Left lung (tissue), 4 donors: ENCODE measurements at regions not wholly inside any gene's neighbourhood (a gene's known extent, or its start where the extent isn't known, plus 50 kb on each side); places are given as distances from the start of the nearest gene placed in this dataset.

ENCODE experiments used
- ATAC-seq: fragments of 200-7000 bp; cut with Tn5 transposase; one replicate; pipeline ENCODE4 v1.9.1; 2020; ENCODE audit warnings: moderate library complexity
- DNase-seq, 4 donors: peaks; one replicate each; pipeline ENCODE4 v3.0.0-alpha.2; 2013 to 2020
- H3K27ac ChIP-seq, 2 donors: fragments of 200-600 bp; sonication (generic) in 1 of 2; one replicate each; pipeline versions ENCODE4 v1.5.0 to v1.8.0; 2020 to 2021
- H3K27me3 ChIP-seq, 2 donors: fragments of 200-600 bp; sonication (generic) in 1 of 2; one replicate each; pipeline versions ENCODE4 v1.5.0 to v1.8.0; 2020 to 2021
- H3K36me3 ChIP-seq, 2 donors: fragments of 200-600 bp; sonication (generic) in 1 of 2; one replicate each; pipeline versions ENCODE4 v1.5.0 to v1.8.0; 2020 to 2021
- H3K4me1 ChIP-seq, 2 donors: fragments of 200-600 bp; one replicate each; pipeline ENCODE4 v1.8.0; 2021
- H3K4me3 ChIP-seq, 2 donors: fragments of 200-600 bp; sonication (generic) in 1 of 2; one replicate each; pipeline versions ENCODE4 v1.5.0 to v1.8.0; 2020 to 2021; ENCODE audit warnings: mild to moderate bottlenecking in 1 of 2
- H3K9me3 ChIP-seq, 2 donors: fragments of 200-600 bp; sonication (generic) in 1 of 2; one replicate each; pipeline versions ENCODE4 v1.5.0 to v1.8.0; 2020 to 2021
- CTCF ChIP-seq, 2 donors: fragments of 200-600 bp; sonication (generic) in 1 of 2; IDR thresholded peaks; one replicate each; pipeline versions ENCODE4 v1.5.0 to v1.8.0; 2021; ENCODE audit warnings: antibody characterized with exemption in 2 of 2
- intact Hi-C, 2 donors: fragments of 100-400 bp; cut with DNase I; formaldehyde crosslinking; loops; one replicate each; pipeline versions ENCODE4 v1.11.2 to v1.14.2; 2022
- donor health status: DM: no; HTN: yes; CAD: no.
- donor health status: DM: no; HTN: no; CAD: no.

DNA sequence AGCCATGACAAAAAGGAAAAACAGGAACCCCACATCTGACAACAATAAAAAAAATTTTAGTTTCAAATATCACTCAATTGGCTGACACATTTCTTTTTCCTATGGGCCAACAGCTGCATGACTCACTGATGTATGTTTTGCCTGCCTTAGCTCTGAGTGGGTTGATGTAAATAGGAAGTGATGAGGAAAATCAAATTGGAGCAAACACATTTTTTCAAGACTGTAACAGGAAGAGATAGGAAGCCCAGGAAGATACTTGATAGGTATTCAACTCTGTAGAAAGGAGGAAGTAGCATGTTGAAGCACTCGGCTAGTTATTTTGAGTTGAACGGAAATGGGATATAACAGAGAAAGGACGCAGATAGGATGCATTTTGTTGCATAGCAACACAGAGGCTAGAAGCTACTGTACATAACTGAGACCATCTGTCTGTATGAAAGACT, 168.0 kb upstream of the NR5A2 start:
- ATAC-seq, result peak; percentile 73
- Histone ChIP-seq H3K4me1 (peaks cover 0 to 35% of the 10 kb centered on the region in 2 donors), H3K27ac (peak overlapping the region in 1 of 2 donors; percentile 85), H3K36me3 (no peaks in the 10 kb centered on the region), H3K4me3 (no peak overlapping the region), H3K27me3 (no peaks in the 10 kb centered on the region), H3K9me3 (no peaks in the 10 kb centered on the region)
- peak in 2 of 4 donors; percentile 17 to 28 for DNase-seq
- TF ChIP-seq CTCF (IDR thresholded peaks at IDR 0.05), result no peak
- intact Hi-C loops, result no loop called here

GRCh38 chr1:199861020-199861795, 166.3 kb upstream of the NR5A2 start:
- TF ChIP-seq CTCF (IDR thresholded peaks at IDR 0.05), result no peak
- intact Hi-C loops, result no loop called here
- Histone ChIP-seq H3K4me3 (no peak overlapping the region), H3K27me3 (no peaks in the 10 kb centered on the region), H3K9me3 (no peaks in the 10 kb centered on the region), H3K4me1 (peaks cover 0 to 38% of the 10 kb centered on the region in 2 donors), H3K36me3 (no peaks in the 10 kb centered on the region), H3K27ac (no peak overlapping the region)
- no peak for DNase-seq
- ATAC-seq, result no peak

DNA sequence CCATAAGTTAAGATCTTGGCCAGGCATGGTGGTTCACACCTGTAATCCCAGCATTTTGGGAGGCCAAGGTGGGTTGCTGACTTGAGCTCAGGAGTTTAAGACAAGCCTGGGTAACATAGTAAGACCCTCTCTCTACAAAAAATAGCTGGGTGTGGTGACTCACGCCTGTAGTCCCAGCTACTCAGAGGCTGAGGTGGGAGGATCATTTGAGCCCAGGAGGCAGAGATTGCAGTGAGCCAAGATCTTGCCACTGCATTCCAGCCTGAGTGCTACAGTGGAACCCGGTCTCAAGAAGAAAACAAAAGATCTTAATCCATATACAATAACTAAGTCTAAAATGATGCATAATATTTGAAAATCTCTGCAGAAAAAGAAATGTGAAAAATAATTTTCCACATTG, 165.5 kb upstream of the NR5A2 start:
- no peaks in the 10 kb centered on the region for H3K9me3 ChIP-seq
- no peaks in the 10 kb centered on the region for H3K27me3 ChIP-seq
- no peaks in the 10 kb centered on the region for H3K36me3 ChIP-seq
- ATAC-seq (no peak), DNase-seq (no peak)
- intact Hi-C loops, result no loop called here
- H3K4me3 ChIP-seq, result no peak overlapping the region
- H3K27ac ChIP-seq, result no peak overlapping the region
- H3K4me1 ChIP-seq, result peaks cover 0 to 38% of the 10 kb centered on the region in 2 donors
- no peak for TF ChIP-seq CTCF (IDR thresholded peaks at IDR 0.05)

- Histone ChIP-seq H3K9me3 (no peaks in the 10 kb centered on the region), H3K27me3 (no peaks in the 10 kb centered on the region), H3K36me3 (no peaks in the 10 kb centered on the region), H3K27ac (no peak overlapping the region), H3K4me1 (peaks cover 0 to 16% of the 10 kb centered on the region in 2 donors), H3K4me3 (no peak overlapping the region)
- intact Hi-C loops, result no loop called here
- ATAC-seq (no peak), DNase-seq (no peak)
- no peak for TF ChIP-seq CTCF (IDR thresholded peaks at IDR 0.05)
These were observed 161.3 kb upstream of the NR5A2 start for GRCh38 chr1:199866210-199866617.

GRCh38 chr1:199867601-199868000, 159.9 kb upstream of the NR5A2 start:
- intact Hi-C loops, result no loop called here
- TF ChIP-seq CTCF (IDR thresholded peaks at IDR 0.05), result no peak
- H3K36me3 ChIP-seq, result no peaks in the 10 kb centered on the region
- peaks cover 0 to 16% of the 10 kb centered on the region in 2 donors for H3K4me1 ChIP-seq
- no peak overlapping the region for H3K27ac ChIP-seq
- no peak overlapping the region for H3K4me3 ChIP-seq
- no peaks in the 10 kb centered on the region for H3K27me3 ChIP-seq
- no peaks in the 10 kb centered on the region for H3K9me3 ChIP-seq
- ATAC-seq (no peak), DNase-seq (no peak)
